NCI-H345 treated with DMSO at 0.1 percent for 48 hours (cell line): ENCODE measurements at regions not wholly inside any gene's neighbourhood (a gene's known extent, or its start where the extent isn't known, plus 50 kb on each side); places are given as distances from the start of the nearest gene placed in this dataset.
"Not testable (repeated sequence)": the region's sequence is repeated elsewhere in the genome, so short reads cannot be mapped to it uniquely, and the experiment has no call there.

ENCODE experiments used
- DNase-seq: peaks from one replicate; lab custom pipeline; 2025; ENCODE audit not compliant: unreplicated experiment; lab: John Stamatoyannopoulos, UW

- DNase-seq = no peak
Observed at GRCh38 chr1:58836408-58836807, 52.6 kb upstream of the JUN start.

GRCh38 chr1:58837886-58838285 is 54.0 kb upstream of the JUN start:
- no peak for DNase-seq

- no peak for DNase-seq
Observed at GRCh38 chr1:58839147-58839795, 55.4 kb upstream of the JUN start.

- no peak for DNase-seq
Observed at GRCh38 chr1:58839846-58840835, 56.3 kb upstream of the JUN start.

- no peak for DNase-seq
Observed at GRCh38 chr1:58841455-58841854, 57.6 kb upstream of the JUN start.

GRCh38 chr1:58842941-58843340 is 59.1 kb upstream of the JUN start:
- DNase-seq = no peak

GRCh38 chr1:58844176-58844575 is 60.3 kb upstream of the JUN start:
- DNase-seq = no peak

GRCh38 chr1:58845942-58846341 is 62.1 kb upstream of the JUN start:
- DNase-seq = no peak

GRCh38 chr1:58848818-58849411 is 65.1 kb upstream of the JUN start:
- DNase-seq = no peak

- no peak for DNase-seq
Observed at GRCh38 chr1:58849551-58849950, 65.7 kb upstream of the JUN start.

- no peak for DNase-seq
Observed at GRCh38 chr1:58850636-58851035, 66.8 kb upstream of the JUN start.

- no peak for DNase-seq
Observed at GRCh38 chr1:58852731-58853485, 69.1 kb upstream of the JUN start.

- DNase-seq = no peak
Observed at GRCh38 chr1:58854576-58854975, 70.7 kb upstream of the JUN start.

- no peak for DNase-seq
Observed at GRCh38 chr1:58855274-58856165, 71.7 kb upstream of the JUN start.

- DNase-seq = not testable (repeated sequence)
Observed at GRCh38 chr1:58856281-58856680, 72.4 kb upstream of the JUN start.

- no peak for DNase-seq
Observed at GRCh38 chr1:58857680-58858673, 74.1 kb upstream of the JUN start.

GRCh38 chr1:58859769-58860485 is 76.1 kb upstream of the JUN start:
- DNase-seq = no peak

- no peak for DNase-seq
Observed at GRCh38 chr1:58861076-58861475, 77.2 kb upstream of the JUN start.
